ENCODE measurements at regions not wholly inside any gene's neighbourhood (a gene's known extent, or its start where the extent isn't known, plus 50 kb on each side); places are given as distances from the start of the nearest gene placed in this dataset.

GRCh38 chr2:129726216-129726615, 253.2 kb upstream of the RAB6C start:
- no peak for TF ChIP-seq CTCF (IDR thresholded peaks at IDR 0.05)
- no peak for TF ChIP-seq POLR2A (IDR thresholded peaks at IDR 0.05)

All from Peyer's patch (tissue), 4 donors.